H9 (cell line): ENCODE measurements at regions not wholly inside any gene's neighbourhood (a gene's known extent, or its start where the extent isn't known, plus 50 kb on each side); places are given as distances from the start of the nearest gene placed in this dataset.

Experiments used
- DNase-seq: peaks from one replicate; pipeline ENCODE4 v3.0.0-alpha.2; 2017
- H2AFZ ChIP-seq: one replicate; pipeline ENCODE4 v1.6.1; 2013; ENCODE audit warnings: mild to moderate bottlenecking, low read length, control low read depth, moderate library complexity
- H2AK5ac ChIP-seq: 2 replicates; pipeline ENCODE4 v1.6.1; 2013; ENCODE audit warnings: low read length, control low read depth, mixed read lengths; ENCODE audit not compliant: insufficient read length
- H2BK120ac ChIP-seq: one replicate; pipeline ENCODE4 v1.6.1; 2013; ENCODE audit warnings: low read depth, mild to moderate bottlenecking, low read length, control low read depth, inconsistent platforms; ENCODE audit not compliant: poor library complexity, severe bottlenecking
- H2BK12ac ChIP-seq: 2 replicates; pipeline ENCODE4 v1.6.1; 2013; ENCODE audit warnings: low read length, control low read depth, mixed read lengths, low read depth; ENCODE audit not compliant: insufficient read length
- H2BK15ac ChIP-seq: 2 replicates; pipeline ENCODE4 v1.6.1; 2013; ENCODE audit warnings: low read depth, low read length, control low read depth
- H2BK20ac ChIP-seq: one replicate; pipeline ENCODE4 v1.6.1; 2013; ENCODE audit warnings: low read depth, mild to moderate bottlenecking, low read length, control low read depth, inconsistent platforms; ENCODE audit not compliant: poor library complexity, severe bottlenecking
- H2BK5ac ChIP-seq: 2 replicates; pipeline ENCODE4 v1.6.1; 2013; ENCODE audit warnings: low read length, control low read depth, mixed read lengths; ENCODE audit not compliant: insufficient read length
- H3K14ac ChIP-seq: 2 replicates; pipeline ENCODE4 v1.6.1; 2013; ENCODE audit warnings: low read length, control low read depth; ENCODE audit not compliant: insufficient read depth
- H3K18ac ChIP-seq: 2 replicates; pipeline ENCODE4 v1.6.1; 2013; ENCODE audit warnings: low read depth, mild to moderate bottlenecking, mixed read lengths, low read length, control low read depth; ENCODE audit not compliant: insufficient read length
- H3K23ac ChIP-seq: 2 replicates; pipeline ENCODE4 v1.6.1; 2013; ENCODE audit warnings: low read length, control low read depth, mixed read lengths, low read depth; ENCODE audit not compliant: insufficient read length
- H3K23me2 ChIP-seq: 2 replicates; pipeline ENCODE4 v1.6.1; 2013; ENCODE audit warnings: low read depth, mild to moderate bottlenecking, mixed read lengths, low read length, control low read depth; ENCODE audit not compliant: insufficient read length, poor library complexity, severe bottlenecking
- H3K27ac ChIP-seq: 2 replicates; pipeline ENCODE4 v1.5.1; 2013; ENCODE audit warnings: low read length, control low read depth, mixed read lengths, low read depth; ENCODE audit not compliant: insufficient read length
- H3K27me3 ChIP-seq: 2 replicates; pipeline ENCODE4 v1.6.1; 2013; ENCODE audit warnings: low read length, control low read depth, inconsistent platforms; ENCODE audit not compliant: insufficient read depth
- H3K4ac ChIP-seq: 2 replicates; pipeline ENCODE4 v1.6.1; 2013; ENCODE audit warnings: low read depth, mild to moderate bottlenecking, control low read depth, inconsistent platforms, low read length, moderate library complexity
- H3K4me1 ChIP-seq: 2 replicates; pipeline ENCODE4 v1.6.1; 2013; ENCODE audit warnings: low read length, control low read depth, inconsistent platforms; ENCODE audit not compliant: insufficient read depth
- H3K4me2 ChIP-seq: 2 replicates; pipeline ENCODE4 v1.6.1; 2013; ENCODE audit warnings: low read length, control low read depth, mixed read lengths; ENCODE audit not compliant: insufficient read length, insufficient read depth
- H3K56ac ChIP-seq: 2 replicates; pipeline ENCODE4 v1.6.1; 2013; ENCODE audit warnings: low read depth, mild to moderate bottlenecking, mixed read lengths, low read length, control low read depth; ENCODE audit not compliant: insufficient read length
- H3K79me1 ChIP-seq: 2 replicates; pipeline ENCODE4 v1.6.1; 2013; ENCODE audit warnings: low read depth, mild to moderate bottlenecking, moderate library complexity, low read length, control low read depth, inconsistent platforms; ENCODE audit not compliant: insufficient read depth, poor library complexity, severe bottlenecking
- H3K79me2 ChIP-seq: 2 replicates; pipeline ENCODE4 v1.6.1; 2013; ENCODE audit warnings: low read length, control low read depth, inconsistent platforms; ENCODE audit not compliant: insufficient read depth
- H3K9ac ChIP-seq: 2 replicates; pipeline ENCODE4 v1.6.1; 2013; ENCODE audit warnings: low read length, control low read depth, mixed read lengths; ENCODE audit not compliant: insufficient read length; ENCODE audit errors: extremely low read depth
- H3K9me3 ChIP-seq: one replicate; pipeline ENCODE4 v1.6.1; 2013; ENCODE audit warnings: low read depth, low read length, inconsistent platforms; ENCODE audit not compliant: control insufficient read depth
- H3T11ph ChIP-seq: one replicate; pipeline ENCODE4 v1.6.1; 2013; ENCODE audit warnings: mild to moderate bottlenecking, low read length, control low read depth, inconsistent platforms
- H4K20me1 ChIP-seq: one replicate; pipeline ENCODE4 v1.6.1; 2013; ENCODE audit not compliant: control insufficient read depth, insufficient read length, insufficient read depth
- H4K5ac ChIP-seq: 2 replicates; pipeline ENCODE4 v1.6.1; 2013; ENCODE audit warnings: low read depth, mild to moderate bottlenecking, mixed read lengths, low read length, control low read depth; ENCODE audit not compliant: insufficient read length
- H4K8ac ChIP-seq: replicated peaks from 2 replicates; pipeline ENCODE4 v1.6.1; 2013; ENCODE audit warnings: low read length, control low read depth, mixed read lengths, low read depth; ENCODE audit not compliant: insufficient read length
- H4K91ac ChIP-seq: 2 replicates; pipeline ENCODE4 v1.6.1; 2013; ENCODE audit warnings: low read depth, mild to moderate bottlenecking, moderate library complexity, mixed read lengths, low read length, control low read depth; ENCODE audit not compliant: insufficient read length
- H3K27ac Mint-ChIP-seq, 3 experiments: 2 replicates in 2 of 3; 3 replicates in 1 of 3; pipeline ENCODE4 v1.8.0; 2020 to 2021; ENCODE audit warnings: mixed read lengths in 3 of 3, mild to moderate bottlenecking in 1 of 3, moderate library complexity in 1 of 3
- H3K27me3 Mint-ChIP-seq: 2 replicates; pipeline ENCODE4 v1.8.0; 2021; ENCODE audit warnings: low read depth, mild to moderate bottlenecking, moderate library complexity, mixed read lengths
- H3K36me3 Mint-ChIP-seq, 3 experiments: 2 replicates in 2 of 3; 3 replicates in 1 of 3; pipeline ENCODE4 v1.8.0; 2020 to 2021; ENCODE audit warnings: low read depth in 3 of 3, mixed read lengths in 3 of 3; ENCODE audit not compliant: insufficient read depth in 1 of 3
- H3K4me1 Mint-ChIP-seq, 2 experiments: 2 replicates each; pipeline ENCODE4 v1.8.0; 2020; ENCODE audit warnings: mixed read lengths in 2 of 2
- H3K4me3 Mint-ChIP-seq, 2 experiments: 2 replicates in 1 of 2; 3 replicates in 1 of 2; pipeline ENCODE4 v1.8.0; 2020 to 2021; ENCODE audit warnings: mild to moderate bottlenecking in 2 of 2, mixed read lengths in 2 of 2, moderate library complexity in 1 of 2
- H3K9me3 Mint-ChIP-seq, 2 experiments: 2 replicates in 1 of 2; 3 replicates in 1 of 2; pipeline ENCODE4 v1.8.0; 2020; ENCODE audit warnings: mild to moderate bottlenecking in 2 of 2, mixed read lengths in 2 of 2, moderate library complexity in 1 of 2
- CTCF ChIP-seq: fragments of 200-600 bp; sonication (generic); conservative IDR thresholded peaks from 3 replicates; pipeline ENCODE4 v1.8.0; 2021; ENCODE audit warnings: antibody characterized with exemption, mild to moderate bottlenecking
- WGBS: extraction: QIAGEN DNeasy Blood & Tissue Kit; methylation state at CpG from one replicate; pipeline ENCODE4 v1.1.7; 2013; ENCODE audit warnings: missing lambda C conversion rate, low lambda C conversion rate, mixed read lengths; ENCODE audit not compliant: insufficient read length; ENCODE audit errors: extremely low coverage; 5-methylcytosine and 5-hydroxymethylcytosine counted together

GRCh38 chrX:110983024-110983423 lies 113.0 kb upstream of the PAK3 start:
- WGBS: no CpG with 5 or more reads among the region's 2 CpGs
- H3K4me3 Mint-ChIP-seq: no peak overlapping the region
- H3K36me3 Mint-ChIP-seq: no peaks in the 10 kb centered on the region

More at GRCh38 chrX:110983024-110983423, 113.0 kb upstream of the PAK3 start:
- H2BK120ac ChIP-seq: no peak overlapping the region
- H2BK20ac ChIP-seq: no peak overlapping the region
- H4K91ac ChIP-seq: no peak overlapping the region
- no peaks in the 10 kb centered on the region for H3K79me2 ChIP-seq
- H3K18ac ChIP-seq: no peak overlapping the region
- H3K27me3 ChIP-seq: no peaks in the 10 kb centered on the region
- no peak overlapping the region for H3K9ac ChIP-seq
- H4K8ac ChIP-seq: no peak overlapping the region
- H2BK5ac ChIP-seq: no peak overlapping the region
- no peak overlapping the region for H3K14ac ChIP-seq
- no peak overlapping the region for H2AK5ac ChIP-seq
- no peak overlapping the region for H2AFZ ChIP-seq
- no peak overlapping the region for H3K27ac ChIP-seq
- H3K4me1 ChIP-seq: peaks cover 4% of the 10 kb centered on the region; the same call in 1 of the 2 replicates
- H3K9me3 ChIP-seq: no peaks in the 10 kb centered on the region
- TF ChIP-seq CTCF: no peak
- no peak overlapping the region for H3T11ph ChIP-seq
- H3K23me2 ChIP-seq: no peaks in the 10 kb centered on the region
- H3K4me1 Mint-ChIP-seq: peaks cover 9 to 10% of the 10 kb centered on the region in 2 experiments; a peak in 3 of 4 replicates
- no peak overlapping the region for H4K5ac ChIP-seq
- no peaks in the 10 kb centered on the region for H3K27me3 Mint-ChIP-seq
- H3K4ac ChIP-seq: no peak overlapping the region
- no peaks in the 10 kb centered on the region for H3K79me1 ChIP-seq
- H3K56ac ChIP-seq: no peak overlapping the region
- H3K9me3 Mint-ChIP-seq: no peaks in the 10 kb centered on the region; a peak in 1 of 5 replicates
- no peak for DNase-seq
- no peak overlapping the region for H3K23ac ChIP-seq
- no peaks in the 10 kb centered on the region for H4K20me1 ChIP-seq
- no peak overlapping the region for H3K4me2 ChIP-seq
- no peak overlapping the region for H3K27ac Mint-ChIP-seq
- no peak overlapping the region for H2BK15ac ChIP-seq
- no peak overlapping the region for H2BK12ac ChIP-seq
